Tibial artery (tissue), 4 donors: ENCODE measurements at regions not wholly inside any gene's neighbourhood (a gene's known extent, or its start where the extent isn't known, plus 50 kb on each side); places are given as distances from the start of the nearest gene placed in this dataset.

Experiments
- DNase-seq, 2 donors: peaks; one replicate each; pipeline ENCODE4 v3.0.0-alpha.2; 2019
- H3K27ac ChIP-seq, 2 donors: fragments of 200-600 bp; sonication (generic) in 1 of 2; 1 replicate in 1 of 2; 2 replicates in 1 of 2; pipeline ENCODE4 v1.5.1; 2018 to 2019; ENCODE audit warnings: mild to moderate bottlenecking in 1 of 2
- H3K27me3 ChIP-seq, 2 donors: fragments of 200-600 bp; sonication (generic) in 1 of 2; one replicate each; pipeline versions ENCODE4 v1.5.1 to v1.6.0; 2016 to 2019
- H3K36me3 ChIP-seq, 3 donors: fragments of 200-600 bp; sonication (generic) in 2 of 3; one replicate each; pipeline ENCODE4 v1.5.1; 2016 to 2019; ENCODE audit warnings: mild to moderate bottlenecking in 2 of 3
- H3K4me1 ChIP-seq, 4 donors: fragments of 200-600 bp; sonication (generic) in 2 of 4; 1 replicate in 3 of 4; 2 replicates in 1 of 4; pipeline ENCODE4 v1.5.1; 2016 to 2019
- H3K4me3 ChIP-seq, 2 donors: fragments of 200-600 bp; sonication (generic) in 1 of 2; 1 replicate in 1 of 2; 2 replicates in 1 of 2; pipeline ENCODE4 v1.5.1; 2018 to 2019; ENCODE audit warnings: mild to moderate bottlenecking in 2 of 2
- H3K9me3 ChIP-seq, 3 donors: fragments of 200-600 bp; sonication (generic) in 1 of 3; one replicate each; pipeline ENCODE4 v1.5.1; 2016 to 2019
- intact Hi-C: fragments of 100-400 bp; cut with DNase I; formaldehyde crosslinking; loops from one replicate; pipeline ENCODE4 v1.15.0; 2023; ENCODE audit warnings: low total_unique reads
- TF ChIP-seq, protein P1 (sequence below), 2 experiments: fragments of 200-600 bp in 1 of 2; fragments of 450-650 bp in 1 of 2; IDR thresholded peaks; one replicate each; pipeline ENCODE4 v1.5.1; 2017 to 2019; ENCODE audit warnings: antibody characterized with exemption in 2 of 2, mild to moderate bottlenecking in 1 of 2, moderate library complexity in 1 of 2

DNA sequence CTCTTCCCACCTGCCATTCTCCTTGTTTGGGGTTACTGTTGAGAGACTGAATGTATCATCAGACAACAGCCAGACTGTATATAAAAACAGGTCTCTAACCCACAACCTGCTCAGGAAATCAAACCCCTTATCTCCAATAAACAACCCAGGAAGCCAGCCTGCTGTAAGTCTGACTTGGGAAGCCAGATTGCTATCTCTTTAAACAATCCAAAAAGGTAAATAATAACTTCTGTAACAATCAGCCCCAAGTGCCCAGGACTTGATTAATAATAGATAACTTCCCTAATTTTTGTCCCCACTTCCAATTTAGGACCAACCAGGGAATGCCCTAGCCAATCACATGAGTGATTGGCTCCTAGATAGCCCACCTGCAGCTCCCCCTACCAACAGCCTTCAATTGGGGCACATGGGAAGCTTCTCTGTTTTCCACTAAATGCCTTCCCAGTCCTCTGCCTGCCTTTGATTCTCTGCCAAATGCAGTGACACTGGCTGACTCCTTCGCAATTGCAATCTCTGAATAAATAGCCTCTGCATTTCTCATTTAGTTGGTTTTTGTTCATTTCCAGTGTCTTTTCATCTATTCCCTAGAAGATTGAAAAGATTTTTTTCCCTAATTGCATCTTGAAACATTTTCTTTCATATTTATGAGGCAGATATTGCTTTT lies 117.1 kb upstream of the TAB2 start:
- Histone ChIP-seq H3K27me3 (no peaks in the 10 kb centered on the region), H3K36me3 (no peaks in the 10 kb centered on the region), H3K4me3 (no peak overlapping the region), H3K27ac (no peak overlapping the region), H3K9me3 (no peaks in the 10 kb centered on the region), H3K4me1 (no peaks in the 10 kb centered on the region)
- intact Hi-C loops: no loop called here
- DNase-seq: no peak
- TF ChIP-seq, protein P1, sequence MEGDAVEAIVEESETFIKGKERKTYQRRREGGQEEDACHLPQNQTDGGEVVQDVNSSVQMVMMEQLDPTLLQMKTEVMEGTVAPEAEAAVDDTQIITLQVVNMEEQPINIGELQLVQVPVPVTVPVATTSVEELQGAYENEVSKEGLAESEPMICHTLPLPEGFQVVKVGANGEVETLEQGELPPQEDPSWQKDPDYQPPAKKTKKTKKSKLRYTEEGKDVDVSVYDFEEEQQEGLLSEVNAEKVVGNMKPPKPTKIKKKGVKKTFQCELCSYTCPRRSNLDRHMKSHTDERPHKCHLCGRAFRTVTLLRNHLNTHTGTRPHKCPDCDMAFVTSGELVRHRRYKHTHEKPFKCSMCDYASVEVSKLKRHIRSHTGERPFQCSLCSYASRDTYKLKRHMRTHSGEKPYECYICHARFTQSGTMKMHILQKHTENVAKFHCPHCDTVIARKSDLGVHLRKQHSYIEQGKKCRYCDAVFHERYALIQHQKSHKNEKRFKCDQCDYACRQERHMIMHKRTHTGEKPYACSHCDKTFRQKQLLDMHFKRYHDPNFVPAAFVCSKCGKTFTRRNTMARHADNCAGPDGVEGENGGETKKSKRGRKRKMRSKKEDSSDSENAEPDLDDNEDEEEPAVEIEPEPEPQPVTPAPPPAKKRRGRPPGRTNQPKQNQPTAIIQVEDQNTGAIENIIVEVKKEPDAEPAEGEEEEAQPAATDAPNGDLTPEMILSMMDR (IDR thresholded peaks at IDR 0.05): no peak

DNA sequence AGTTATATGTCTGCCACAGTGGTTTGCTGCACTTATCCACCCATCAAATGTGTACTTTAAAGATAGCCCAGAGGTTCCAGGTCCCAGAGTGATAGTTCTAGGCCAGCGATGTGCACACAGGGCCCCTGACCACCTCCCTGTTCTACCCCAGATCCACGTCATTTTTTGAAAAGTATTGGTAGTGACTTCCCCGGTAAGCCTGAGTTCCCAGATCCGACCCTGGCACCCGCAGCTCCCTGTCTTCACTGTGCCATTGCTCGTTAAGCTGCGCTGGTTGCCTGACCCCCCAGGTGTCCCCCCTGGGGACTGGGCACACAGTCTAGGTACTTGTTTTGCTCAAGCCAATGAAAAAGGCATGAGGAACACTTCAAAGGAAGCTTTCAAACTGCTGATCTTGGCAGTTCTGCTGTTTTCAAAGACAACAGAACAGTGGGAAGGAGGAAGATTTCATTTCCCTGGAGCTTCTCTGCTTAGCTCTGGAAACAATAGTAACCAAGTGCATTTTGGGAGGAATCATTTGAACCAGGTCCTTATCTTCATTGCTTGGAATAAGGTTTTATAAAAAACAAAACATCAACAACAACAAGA lies 116.3 kb upstream of the TAB2 start:
- no peak for DNase-seq
- H3K36me3 ChIP-seq: no peaks in the 10 kb centered on the region
- no peaks in the 10 kb centered on the region for H3K4me1 ChIP-seq
- TF ChIP-seq, protein P1 (IDR thresholded peaks at IDR 0.05): no peak
- no peak overlapping the region for H3K4me3 ChIP-seq
- no peaks in the 10 kb centered on the region for H3K9me3 ChIP-seq
- intact Hi-C loops: no loop called here
- H3K27ac ChIP-seq: no peak overlapping the region
- no peaks in the 10 kb centered on the region for H3K27me3 ChIP-seq

DNA sequence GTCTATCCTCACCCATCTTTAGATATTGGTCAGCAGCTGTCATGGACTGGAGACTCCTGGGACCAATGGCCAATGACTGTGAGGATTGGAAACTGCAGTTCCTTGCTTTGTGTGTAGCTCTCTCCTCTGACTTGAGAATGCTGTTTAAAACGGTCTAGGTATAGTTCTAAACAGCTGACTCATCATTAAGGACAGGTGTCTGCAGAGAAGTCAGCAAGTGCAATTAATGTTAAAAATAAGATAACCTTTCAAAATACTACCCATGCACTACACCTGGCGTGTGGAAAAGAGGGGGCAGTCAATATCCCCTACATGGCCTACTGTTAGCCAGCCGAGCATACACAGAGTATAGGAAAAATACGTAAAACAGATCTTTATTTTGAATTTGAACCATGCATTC lies 115.4 kb upstream of the TAB2 start:
- H3K27me3 ChIP-seq: no peaks in the 10 kb centered on the region
- H3K27ac ChIP-seq: no peak overlapping the region
- H3K4me1 ChIP-seq: no peaks in the 10 kb centered on the region
- TF ChIP-seq, protein P1 (IDR thresholded peaks at IDR 0.05): no peak
- no peaks in the 10 kb centered on the region for H3K36me3 ChIP-seq
- no peaks in the 10 kb centered on the region for H3K9me3 ChIP-seq
- H3K4me3 ChIP-seq: no peak overlapping the region
- DNase-seq: no peak
- intact Hi-C loops: no loop called here

DNA sequence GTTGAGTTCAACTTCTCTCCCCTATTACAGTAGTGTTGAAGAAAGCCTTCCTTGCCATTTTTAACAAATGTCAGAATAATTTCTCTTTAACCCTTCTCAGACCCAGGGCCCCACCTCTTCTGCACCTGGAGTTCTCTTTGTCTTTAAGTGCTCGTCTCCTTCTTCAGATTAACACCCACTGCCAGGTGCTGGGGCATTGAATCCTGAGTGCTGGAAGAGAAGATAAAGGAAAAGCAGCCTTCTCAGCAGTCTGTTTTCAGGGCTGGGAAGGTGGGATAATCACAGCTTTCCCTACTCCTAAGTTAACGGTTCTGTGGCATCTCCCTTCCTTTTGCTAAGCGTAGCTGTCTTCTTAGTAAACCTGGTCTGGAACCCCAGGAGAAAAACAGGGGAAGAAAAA lies 114.6 kb upstream of the TAB2 start:
- Histone ChIP-seq H3K36me3 (no peaks in the 10 kb centered on the region), H3K27me3 (no peaks in the 10 kb centered on the region), H3K4me1 (no peaks in the 10 kb centered on the region), H3K9me3 (no peaks in the 10 kb centered on the region), H3K27ac (no peak overlapping the region), H3K4me3 (no peak overlapping the region)
- no peak for DNase-seq
- TF ChIP-seq, protein P1 (IDR thresholded peaks at IDR 0.05): no peak
- intact Hi-C loops: no loop called here

DNA sequence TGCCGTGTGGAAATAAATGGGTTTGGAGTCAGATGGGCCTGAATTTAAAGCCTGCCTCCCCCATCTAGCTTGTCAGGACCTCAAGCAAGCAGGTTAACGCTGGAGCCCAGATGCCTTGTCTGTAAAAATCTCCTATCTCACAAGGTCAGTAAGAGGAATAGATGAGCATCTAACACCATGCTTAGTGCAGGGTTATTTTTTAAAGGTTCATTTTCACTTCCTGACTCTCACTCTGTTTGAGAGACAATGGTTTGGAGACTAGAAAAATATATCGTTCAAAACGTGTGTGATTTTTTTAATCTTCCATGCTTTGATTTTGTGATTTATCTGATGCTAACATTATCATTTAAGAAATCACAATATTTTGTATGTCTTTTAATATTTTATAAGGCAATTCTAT lies 114.0 kb upstream of the TAB2 start:
- H3K27ac ChIP-seq: no peak overlapping the region
- intact Hi-C loops: no loop called here

More for the DNA sequence above, 114.0 kb upstream of the TAB2 start:
- no peaks in the 10 kb centered on the region for H3K36me3 ChIP-seq
- H3K4me1 ChIP-seq: no peaks in the 10 kb centered on the region
- TF ChIP-seq, protein P1 (IDR thresholded peaks at IDR 0.05): no peak
- DNase-seq: no peak
- no peaks in the 10 kb centered on the region for H3K9me3 ChIP-seq
- H3K4me3 ChIP-seq: no peak overlapping the region
- no peaks in the 10 kb centered on the region for H3K27me3 ChIP-seq
